Tibial nerve (tissue), 4 donors: ENCODE measurements at regions not wholly inside any gene's neighbourhood (a gene's known extent, or its start where the extent isn't known, plus 50 kb on each side); places are given as distances from the start of the nearest gene placed in this dataset.
"Not testable (repeated sequence)": the region's sequence is repeated elsewhere in the genome, so short reads cannot be mapped to it uniquely, and the experiment has no call there.

Experiments
- DNase-seq, 2 donors: peaks; one replicate each; pipeline ENCODE4 v3.0.0-alpha.2; 2019; ENCODE audit warnings: low spot score in 2 of 2
- H3K27ac ChIP-seq, 4 donors: fragments of 200-600 bp; sonication (generic) in 3 of 4; one replicate each; pipeline ENCODE4 v1.5.1; 2017 to 2019; ENCODE audit warnings: mild to moderate bottlenecking in 1 of 4
- H3K27me3 ChIP-seq, 2 donors: fragments of 200-600 bp; sonication (generic) in 1 of 2; one replicate each; pipeline versions ENCODE4 v1.5.1 to v1.6.0; 2017 to 2019
- H3K36me3 ChIP-seq, 3 donors: fragments of 200-600 bp; sonication (generic); one replicate each; pipeline ENCODE4 v1.5.1; 2018 to 2019
- H3K4me1 ChIP-seq, 4 donors: fragments of 200-600 bp; sonication (generic) in 3 of 4; one replicate each; pipeline ENCODE4 v1.5.1; 2017 to 2019
- H3K4me3 ChIP-seq, 4 donors: fragments of 200-600 bp; sonication (generic) in 3 of 4; one replicate each; pipeline ENCODE4 v1.5.1; 2017 to 2019; ENCODE audit warnings: mild to moderate bottlenecking in 1 of 4, moderate library complexity in 1 of 4
- H3K9me3 ChIP-seq, 4 donors: fragments of 200-600 bp; sonication (generic) in 3 of 4; one replicate each; pipeline ENCODE4 v1.5.1; 2017 to 2019
- CTCF ChIP-seq, 5 experiments: fragments of 200-600 bp in 3 of 5; fragments of 450-650 bp in 2 of 5; sonication (generic) in 3 of 5; IDR thresholded peaks; one replicate each; pipeline ENCODE4 v1.5.1; 2016 to 2019; ENCODE audit warnings: antibody characterized with exemption in 5 of 5, mild to moderate bottlenecking in 3 of 5, moderate library complexity in 2 of 5
- EP300 ChIP-seq, 2 donors: sonication (generic); formaldehyde crosslinking; IDR thresholded peaks; one replicate each; pipeline ENCODE4 v1.6.1; 2017; ENCODE audit warnings: antibody characterized with exemption in 2 of 2, mild to moderate bottlenecking in 1 of 2
- POLR2A ChIP-seq, 2 donors: fragments of 450-650 bp; IDR thresholded peaks; one replicate each; pipeline ENCODE4 v1.6.1; 2017; ENCODE audit warnings: antibody characterized with exemption in 2 of 2, mild to moderate bottlenecking in 2 of 2, moderate library complexity in 2 of 2
- WGBS, 2 donors: methylation state at CpG; one replicate each; pipeline ENCODE4 v1.1.5; 2018; 5-methylcytosine and 5-hydroxymethylcytosine counted together

DNA sequence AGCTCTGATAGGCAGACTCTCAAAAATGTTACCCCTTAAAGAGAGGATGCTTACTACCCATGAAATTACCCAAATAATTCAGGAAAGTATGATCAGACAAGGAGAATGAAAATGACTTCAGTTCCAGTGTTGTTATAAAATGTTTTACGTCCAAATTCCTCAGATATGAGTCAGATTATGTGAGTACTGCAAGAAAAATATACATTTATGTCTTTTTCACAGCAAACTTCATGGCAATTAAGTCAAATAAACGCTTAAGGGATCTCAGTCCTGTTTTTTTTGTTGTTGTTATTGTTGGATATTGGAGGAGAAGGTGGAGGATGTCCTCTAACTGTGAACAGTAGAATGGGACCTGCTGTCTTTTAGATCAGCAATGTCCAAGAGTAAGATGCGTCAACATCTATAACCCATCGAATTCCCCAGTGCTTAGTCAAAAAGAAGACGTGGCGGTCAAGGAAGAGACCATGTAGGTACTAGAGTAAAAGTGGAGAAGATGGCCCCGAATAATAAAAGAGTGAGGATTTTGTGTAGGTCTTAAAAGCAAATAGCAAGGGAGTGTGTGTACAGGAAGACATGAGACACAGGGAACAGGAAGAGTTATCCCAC is 215.4 kb upstream of the IRS2 start:
- Histone ChIP-seq H3K36me3 (no peaks in the 10 kb centered on the region), H3K27ac (no peak overlapping the region), H3K9me3 (no peaks in the 10 kb centered on the region), H3K27me3 (no peaks in the 10 kb centered on the region), H3K4me1 (peaks cover 0 to 5% (median 0%) of the 10 kb centered on the region in 4 donors), H3K4me3 (no peak overlapping the region)
- no peak for TF ChIP-seq CTCF (IDR thresholded peaks at IDR 0.05)
- TF ChIP-seq POLR2A (IDR thresholded peaks at IDR 0.05) = no peak
- TF ChIP-seq EP300 (IDR thresholded peaks at IDR 0.05) = no peak
- no peak for DNase-seq
- 69 to 72% methylated on average over 7 of the region's 7 CpGs for WGBS, 2 donors

GRCh38 chr13:110000534-110001345 is 214.4 kb upstream of the IRS2 start:
- TF ChIP-seq EP300 (IDR thresholded peaks at IDR 0.05) = no peak
- Histone ChIP-seq H3K36me3 (no peaks in the 10 kb centered on the region), H3K27ac (no peak overlapping the region), H3K4me3 (no peak overlapping the region), H3K4me1 (peaks cover 0 to 5% (median 0%) of the 10 kb centered on the region in 4 donors), H3K27me3 (no peaks in the 10 kb centered on the region), H3K9me3 (no peaks in the 10 kb centered on the region)
- DNase-seq = no peak
- 89% methylated on average over 12 of the region's 12 CpGs for WGBS, 2 donors

DNA sequence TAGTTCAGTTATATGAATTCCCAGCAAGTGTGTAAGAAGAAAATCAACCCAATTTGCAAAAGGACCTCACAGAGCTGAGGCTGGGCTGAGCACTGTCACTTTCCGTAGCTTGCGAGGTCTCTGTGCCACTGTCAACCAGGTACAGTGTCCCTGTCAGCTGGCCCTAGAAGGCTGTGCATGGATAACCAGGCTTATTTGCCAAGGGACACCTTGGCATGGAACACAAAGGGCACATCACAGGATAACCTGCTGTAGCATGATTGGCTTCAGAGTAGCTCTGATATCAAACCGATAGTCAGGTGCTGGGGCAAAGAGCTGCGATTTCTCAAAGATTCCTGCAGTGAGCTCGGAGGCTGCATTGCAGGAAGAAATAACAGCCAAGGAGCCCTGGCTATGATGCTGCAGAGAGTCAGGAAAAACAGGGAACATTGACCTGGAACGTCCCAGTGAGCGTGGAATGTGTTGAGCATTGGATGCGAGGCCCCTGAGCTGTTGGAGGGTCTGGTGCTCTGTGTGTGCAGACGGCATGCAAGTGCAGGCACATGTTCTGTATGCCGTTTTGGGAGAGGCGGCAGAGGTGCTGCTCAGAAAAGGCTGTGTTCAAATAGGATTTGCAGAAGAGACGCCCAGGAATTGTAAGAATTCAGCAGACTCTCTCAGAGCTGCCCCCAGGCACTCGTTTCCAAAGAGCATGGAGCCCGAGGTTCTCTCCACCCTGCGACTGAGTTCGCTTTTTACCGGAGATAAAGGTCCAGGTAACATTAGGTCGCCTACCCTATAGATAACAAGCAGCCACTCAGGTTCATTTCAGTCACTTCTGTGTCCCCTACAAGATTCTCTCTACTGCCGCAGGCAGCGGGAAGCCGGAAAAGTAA is 213.5 kb upstream of the IRS2 start:
- Histone ChIP-seq H3K36me3 (no peaks in the 10 kb centered on the region), H3K4me1 (peaks cover 0 to 5% (median 0%) of the 10 kb centered on the region in 4 donors), H3K4me3 (no peak overlapping the region), H3K27ac (no peak overlapping the region), H3K27me3 (no peaks in the 10 kb centered on the region), H3K9me3 (no peaks in the 10 kb centered on the region)
- no peak for DNase-seq
- WGBS, 2 donors = 73 to 76% methylated on average over 21 of the region's 21 CpGs
- TF ChIP-seq POLR2A (IDR thresholded peaks at IDR 0.05) = no peak
- no peak for TF ChIP-seq EP300 (IDR thresholded peaks at IDR 0.05)
- no peak for TF ChIP-seq CTCF (IDR thresholded peaks at IDR 0.05)

GRCh38 chr13:109998684-109999533 is 212.5 kb upstream of the IRS2 start:
- no peak for DNase-seq
- 54 to 61% methylated on average over 5 of the region's 5 CpGs for WGBS, 2 donors
- Histone ChIP-seq H3K4me3 (no peak overlapping the region), H3K9me3 (no peaks in the 10 kb centered on the region), H3K36me3 (no peaks in the 10 kb centered on the region), H3K27me3 (no peaks in the 10 kb centered on the region), H3K27ac (no peak overlapping the region), H3K4me1 (peaks cover 0 to 5% (median 0%) of the 10 kb centered on the region in 4 donors)
- TF ChIP-seq POLR2A (IDR thresholded peaks at IDR 0.05) = no peak
- TF ChIP-seq EP300 (IDR thresholded peaks at IDR 0.05) = no peak
- no peak for TF ChIP-seq CTCF (IDR thresholded peaks at IDR 0.05)

DNA sequence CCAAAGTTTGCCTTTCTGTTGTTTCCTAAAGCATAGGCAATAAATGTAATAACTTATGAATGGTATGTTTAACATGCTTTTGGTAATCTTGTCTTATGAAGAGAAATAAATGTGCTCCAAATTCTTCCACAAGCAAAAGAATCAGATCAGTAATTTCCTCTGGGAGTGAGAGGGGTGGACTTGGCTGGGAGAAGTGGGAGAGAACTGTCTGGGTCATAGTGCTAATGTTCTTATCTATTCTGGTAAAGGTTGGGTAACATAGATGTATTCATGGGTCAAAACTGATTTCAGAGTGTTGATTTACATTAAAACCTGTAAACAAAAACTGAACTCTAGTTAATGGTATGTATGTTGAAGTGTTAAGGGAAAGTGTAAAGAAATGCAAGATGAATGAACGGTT is 211.7 kb upstream of the IRS2 start:
- no peak for TF ChIP-seq EP300 (IDR thresholded peaks at IDR 0.05)
- no peak for TF ChIP-seq CTCF (IDR thresholded peaks at IDR 0.05)
- TF ChIP-seq POLR2A (IDR thresholded peaks at IDR 0.05) = no peak
- Histone ChIP-seq H3K4me3 (no peak overlapping the region), H3K4me1 (peaks cover 0 to 5% (median 0%) of the 10 kb centered on the region in 4 donors), H3K9me3 (no peaks in the 10 kb centered on the region), H3K36me3 (no peaks in the 10 kb centered on the region), H3K27me3 (no peaks in the 10 kb centered on the region), H3K27ac (no peak overlapping the region)
- DNase-seq = no peak
- WGBS, 2 donors = 80 to 87% methylated on average over 1 of the region's 1 CpG

- H3K27me3 ChIP-seq, H3K27ac ChIP-seq, DNase-seq, H3K4me1 ChIP-seq, H3K4me3 ChIP-seq, H3K36me3 ChIP-seq, H3K9me3 ChIP-seq: not testable (repeated sequence)
- 85 to 94% methylated on average over 5 of the region's 5 CpGs for WGBS, 2 donors
Observed at GRCh38 chr13:109997056-109997595, 210.7 kb upstream of the IRS2 start.
